Stimulated activated CD4-positive, alpha-beta T cell treated with anti-CD3 and anti-CD28 coated beads, Interleukin-2, amount 100 ng/mL, for 48 hours (primary cell): ENCODE measurements at regions not wholly inside any gene's neighbourhood (a gene's known extent, or its start where the extent isn't known, plus 50 kb on each side); places are given as distances from the start of the nearest gene placed in this dataset.
A peak's percentile ranks its signal among the peaks of the same experiment; 100 is the strongest.
"Not testable (repeated sequence)": the region's sequence is repeated elsewhere in the genome, so short reads cannot be mapped to it uniquely, and the experiment has no call there.

ENCODE experiments used
- DNase-seq, 2 donors: peaks; one replicate each; pipeline ENCODE4 v3.0.0-alpha.2; 2020

GRCh38 chr22:22168941-22169867 lies 75.4 kb upstream of the VPREB1 start:
- no peak for DNase-seq

- DNase-seq = peak in 1 of 2 donors; percentile 6
These were observed 76.2 kb upstream of the VPREB1 start for GRCh38 chr22:22168190-22168940.

GRCh38 chr22:22167791-22168189 lies 76.8 kb upstream of the VPREB1 start:
- DNase-seq = no peak

GRCh38 chr22:22166941-22167713 lies 77.5 kb upstream of the VPREB1 start:
- DNase-seq = no peak

GRCh38 chr22:22165936-22166710 lies 78.5 kb upstream of the VPREB1 start:
- DNase-seq = no peak

- DNase-seq = no peak
These were observed 79.9 kb upstream of the VPREB1 start for GRCh38 chr22:22164541-22165272.

GRCh38 chr22:22161924-22162851 lies 82.4 kb upstream of the VPREB1 start:
- no peak for DNase-seq

GRCh38 chr22:22160768-22161167 lies 83.8 kb upstream of the VPREB1 start:
- DNase-seq = not testable (repeated sequence)

GRCh38 chr22:22159384-22159783 lies 85.2 kb upstream of the VPREB1 start:
- no peak for DNase-seq

GRCh38 chr22:22158965-22159364 lies 85.6 kb upstream of the VPREB1 start:
- DNase-seq = no peak

- no peak for DNase-seq
These were observed 86.3 kb upstream of the VPREB1 start for GRCh38 chr22:22158207-22158816.

- DNase-seq = no peak
These were observed 87.2 kb upstream of the VPREB1 start for GRCh38 chr22:22157348-22157725.

GRCh38 chr22:22156716-22157347 lies 87.8 kb upstream of the VPREB1 start:
- peak; percentile 57 to 65 for DNase-seq

GRCh38 chr22:22156348-22156715 lies 88.3 kb upstream of the VPREB1 start:
- no peak for DNase-seq

GRCh38 chr22:22155607-22156006 lies 89.0 kb upstream of the VPREB1 start:
- no peak for DNase-seq

- no peak for DNase-seq
These were observed 89.4 kb upstream of the VPREB1 start for GRCh38 chr22:22155146-22155545.

- DNase-seq = no peak
These were observed 90.5 kb upstream of the VPREB1 start for GRCh38 chr22:22154040-22154439.

GRCh38 chr22:22151308-22151707 lies 93.3 kb upstream of the VPREB1 start:
- DNase-seq = no peak

GRCh38 chr22:22150457-22150856 lies 94.1 kb upstream of the VPREB1 start:
- DNase-seq = no peak

GRCh38 chr22:22148905-22149304 lies 95.7 kb upstream of the VPREB1 start:
- no peak for DNase-seq
